H9 (cell line): ENCODE measurements at regions not wholly inside any gene's neighbourhood (a gene's known extent, or its start where the extent isn't known, plus 50 kb on each side); places are given as distances from the start of the nearest gene placed in this dataset.

ENCODE experiments used
- DNase-seq: peaks from one replicate; pipeline ENCODE4 v3.0.0-alpha.2; 2017
- H2AFZ ChIP-seq: one replicate; pipeline ENCODE4 v1.6.1; 2013; ENCODE audit warnings: mild to moderate bottlenecking, low read length, control low read depth, moderate library complexity
- H2AK5ac ChIP-seq: 2 replicates; pipeline ENCODE4 v1.6.1; 2013; ENCODE audit warnings: low read length, control low read depth, mixed read lengths; ENCODE audit not compliant: insufficient read length
- H2BK120ac ChIP-seq: one replicate; pipeline ENCODE4 v1.6.1; 2013; ENCODE audit warnings: low read depth, mild to moderate bottlenecking, low read length, control low read depth, inconsistent platforms; ENCODE audit not compliant: poor library complexity, severe bottlenecking
- H2BK12ac ChIP-seq: 2 replicates; pipeline ENCODE4 v1.6.1; 2013; ENCODE audit warnings: low read length, control low read depth, mixed read lengths, low read depth; ENCODE audit not compliant: insufficient read length
- H2BK15ac ChIP-seq: 2 replicates; pipeline ENCODE4 v1.6.1; 2013; ENCODE audit warnings: low read depth, low read length, control low read depth
- H2BK20ac ChIP-seq: one replicate; pipeline ENCODE4 v1.6.1; 2013; ENCODE audit warnings: low read depth, mild to moderate bottlenecking, low read length, control low read depth, inconsistent platforms; ENCODE audit not compliant: poor library complexity, severe bottlenecking
- H2BK5ac ChIP-seq: 2 replicates; pipeline ENCODE4 v1.6.1; 2013; ENCODE audit warnings: low read length, control low read depth, mixed read lengths; ENCODE audit not compliant: insufficient read length
- H3K14ac ChIP-seq: 2 replicates; pipeline ENCODE4 v1.6.1; 2013; ENCODE audit warnings: low read length, control low read depth; ENCODE audit not compliant: insufficient read depth
- H3K18ac ChIP-seq: 2 replicates; pipeline ENCODE4 v1.6.1; 2013; ENCODE audit warnings: low read depth, mild to moderate bottlenecking, mixed read lengths, low read length, control low read depth; ENCODE audit not compliant: insufficient read length
- H3K23ac ChIP-seq: 2 replicates; pipeline ENCODE4 v1.6.1; 2013; ENCODE audit warnings: low read length, control low read depth, mixed read lengths, low read depth; ENCODE audit not compliant: insufficient read length
- H3K23me2 ChIP-seq: 2 replicates; pipeline ENCODE4 v1.6.1; 2013; ENCODE audit warnings: low read depth, mild to moderate bottlenecking, mixed read lengths, low read length, control low read depth; ENCODE audit not compliant: insufficient read length, poor library complexity, severe bottlenecking
- H3K27ac ChIP-seq: 2 replicates; pipeline ENCODE4 v1.5.1; 2013; ENCODE audit warnings: low read length, control low read depth, mixed read lengths, low read depth; ENCODE audit not compliant: insufficient read length
- H3K27me3 ChIP-seq: 2 replicates; pipeline ENCODE4 v1.6.1; 2013; ENCODE audit warnings: low read length, control low read depth, inconsistent platforms; ENCODE audit not compliant: insufficient read depth
- H3K4ac ChIP-seq: 2 replicates; pipeline ENCODE4 v1.6.1; 2013; ENCODE audit warnings: low read depth, mild to moderate bottlenecking, control low read depth, inconsistent platforms, low read length, moderate library complexity
- H3K4me1 ChIP-seq: 2 replicates; pipeline ENCODE4 v1.6.1; 2013; ENCODE audit warnings: low read length, control low read depth, inconsistent platforms; ENCODE audit not compliant: insufficient read depth
- H3K4me2 ChIP-seq: 2 replicates; pipeline ENCODE4 v1.6.1; 2013; ENCODE audit warnings: low read length, control low read depth, mixed read lengths; ENCODE audit not compliant: insufficient read length, insufficient read depth
- H3K56ac ChIP-seq: 2 replicates; pipeline ENCODE4 v1.6.1; 2013; ENCODE audit warnings: low read depth, mild to moderate bottlenecking, mixed read lengths, low read length, control low read depth; ENCODE audit not compliant: insufficient read length
- H3K79me1 ChIP-seq: 2 replicates; pipeline ENCODE4 v1.6.1; 2013; ENCODE audit warnings: low read depth, mild to moderate bottlenecking, moderate library complexity, low read length, control low read depth, inconsistent platforms; ENCODE audit not compliant: insufficient read depth, poor library complexity, severe bottlenecking
- H3K79me2 ChIP-seq: 2 replicates; pipeline ENCODE4 v1.6.1; 2013; ENCODE audit warnings: low read length, control low read depth, inconsistent platforms; ENCODE audit not compliant: insufficient read depth
- H3K9ac ChIP-seq: 2 replicates; pipeline ENCODE4 v1.6.1; 2013; ENCODE audit warnings: low read length, control low read depth, mixed read lengths; ENCODE audit not compliant: insufficient read length; ENCODE audit errors: extremely low read depth
- H3K9me3 ChIP-seq: one replicate; pipeline ENCODE4 v1.6.1; 2013; ENCODE audit warnings: low read depth, low read length, inconsistent platforms; ENCODE audit not compliant: control insufficient read depth
- H3T11ph ChIP-seq: one replicate; pipeline ENCODE4 v1.6.1; 2013; ENCODE audit warnings: mild to moderate bottlenecking, low read length, control low read depth, inconsistent platforms
- H4K20me1 ChIP-seq: one replicate; pipeline ENCODE4 v1.6.1; 2013; ENCODE audit not compliant: control insufficient read depth, insufficient read length, insufficient read depth
- H4K5ac ChIP-seq: 2 replicates; pipeline ENCODE4 v1.6.1; 2013; ENCODE audit warnings: low read depth, mild to moderate bottlenecking, mixed read lengths, low read length, control low read depth; ENCODE audit not compliant: insufficient read length
- H4K8ac ChIP-seq: replicated peaks from 2 replicates; pipeline ENCODE4 v1.6.1; 2013; ENCODE audit warnings: low read length, control low read depth, mixed read lengths, low read depth; ENCODE audit not compliant: insufficient read length
- H4K91ac ChIP-seq: 2 replicates; pipeline ENCODE4 v1.6.1; 2013; ENCODE audit warnings: low read depth, mild to moderate bottlenecking, moderate library complexity, mixed read lengths, low read length, control low read depth; ENCODE audit not compliant: insufficient read length
- H3K27ac Mint-ChIP-seq, 3 experiments: 2 replicates in 2 of 3; 3 replicates in 1 of 3; pipeline ENCODE4 v1.8.0; 2020 to 2021; ENCODE audit warnings: mixed read lengths in 3 of 3, mild to moderate bottlenecking in 1 of 3, moderate library complexity in 1 of 3
- H3K27me3 Mint-ChIP-seq: 2 replicates; pipeline ENCODE4 v1.8.0; 2021; ENCODE audit warnings: low read depth, mild to moderate bottlenecking, moderate library complexity, mixed read lengths
- H3K36me3 Mint-ChIP-seq, 3 experiments: 2 replicates in 2 of 3; 3 replicates in 1 of 3; pipeline ENCODE4 v1.8.0; 2020 to 2021; ENCODE audit warnings: low read depth in 3 of 3, mixed read lengths in 3 of 3; ENCODE audit not compliant: insufficient read depth in 1 of 3
- H3K4me1 Mint-ChIP-seq, 2 experiments: 2 replicates each; pipeline ENCODE4 v1.8.0; 2020; ENCODE audit warnings: mixed read lengths in 2 of 2
- H3K4me3 Mint-ChIP-seq, 2 experiments: 2 replicates in 1 of 2; 3 replicates in 1 of 2; pipeline ENCODE4 v1.8.0; 2020 to 2021; ENCODE audit warnings: mild to moderate bottlenecking in 2 of 2, mixed read lengths in 2 of 2, moderate library complexity in 1 of 2
- H3K9me3 Mint-ChIP-seq, 2 experiments: 2 replicates in 1 of 2; 3 replicates in 1 of 2; pipeline ENCODE4 v1.8.0; 2020; ENCODE audit warnings: mild to moderate bottlenecking in 2 of 2, mixed read lengths in 2 of 2, moderate library complexity in 1 of 2
- WGBS: extraction: QIAGEN DNeasy Blood & Tissue Kit; methylation state at CpG from one replicate; pipeline ENCODE4 v1.1.7; 2013; ENCODE audit warnings: missing lambda C conversion rate, low lambda C conversion rate, mixed read lengths; ENCODE audit not compliant: insufficient read length; ENCODE audit errors: extremely low coverage; 5-methylcytosine and 5-hydroxymethylcytosine counted together
- TF ChIP-seq, protein P1 (sequence below): fragments of 200-600 bp; sonication (generic); conservative IDR thresholded peaks from 3 replicates; pipeline ENCODE4 v1.8.0; 2021; ENCODE audit warnings: antibody characterized with exemption, mild to moderate bottlenecking

GRCh38 chr2:64258566-64258965 lies 114.3 kb upstream of the PELI1 start:
- no peaks in the 10 kb centered on the region for H4K20me1 ChIP-seq
- H2BK15ac ChIP-seq: no peak overlapping the region
- H3K56ac ChIP-seq: no peak overlapping the region
- no peak overlapping the region for H4K5ac ChIP-seq
- H3K79me1 ChIP-seq: peaks cover 7% of the 10 kb centered on the region
- Mint-ChIP-seq H3K4me3 (peak overlapping the region; percentile 90 to 99), H3K36me3 (peaks cover 61 to 80% (median 72%) of the 10 kb centered on the region in 3 experiments), H3K4me1 (peaks cover 75% of the 10 kb centered on the region in 2 experiments), H3K27ac (peak overlapping the region; percentile 15 to 93 (median 89); a peak in 5 of 7 replicates), H3K9me3 (no peaks in the 10 kb centered on the region), H3K27me3 (no peaks in the 10 kb centered on the region)
- no peak overlapping the region for H3K14ac ChIP-seq
- H2BK120ac ChIP-seq: no peak overlapping the region
- H3K79me2 ChIP-seq: peaks cover 11% of the 10 kb centered on the region; the same call in 1 of the 2 replicates
- H2AFZ ChIP-seq: no peak overlapping the region
- H3K9me3 ChIP-seq: no peaks in the 10 kb centered on the region
- no peak overlapping the region for H3K18ac ChIP-seq
- WGBS: no CpG with 5 or more reads among the region's 5 CpGs
- H3K4me1 ChIP-seq: peaks cover 15% of the 10 kb centered on the region; the same call in 1 of the 2 replicates
- H2BK12ac ChIP-seq: no peak overlapping the region
- H3K9ac ChIP-seq: no peak overlapping the region
- no peaks in the 10 kb centered on the region for H3K23me2 ChIP-seq
- TF ChIP-seq, protein P1, sequence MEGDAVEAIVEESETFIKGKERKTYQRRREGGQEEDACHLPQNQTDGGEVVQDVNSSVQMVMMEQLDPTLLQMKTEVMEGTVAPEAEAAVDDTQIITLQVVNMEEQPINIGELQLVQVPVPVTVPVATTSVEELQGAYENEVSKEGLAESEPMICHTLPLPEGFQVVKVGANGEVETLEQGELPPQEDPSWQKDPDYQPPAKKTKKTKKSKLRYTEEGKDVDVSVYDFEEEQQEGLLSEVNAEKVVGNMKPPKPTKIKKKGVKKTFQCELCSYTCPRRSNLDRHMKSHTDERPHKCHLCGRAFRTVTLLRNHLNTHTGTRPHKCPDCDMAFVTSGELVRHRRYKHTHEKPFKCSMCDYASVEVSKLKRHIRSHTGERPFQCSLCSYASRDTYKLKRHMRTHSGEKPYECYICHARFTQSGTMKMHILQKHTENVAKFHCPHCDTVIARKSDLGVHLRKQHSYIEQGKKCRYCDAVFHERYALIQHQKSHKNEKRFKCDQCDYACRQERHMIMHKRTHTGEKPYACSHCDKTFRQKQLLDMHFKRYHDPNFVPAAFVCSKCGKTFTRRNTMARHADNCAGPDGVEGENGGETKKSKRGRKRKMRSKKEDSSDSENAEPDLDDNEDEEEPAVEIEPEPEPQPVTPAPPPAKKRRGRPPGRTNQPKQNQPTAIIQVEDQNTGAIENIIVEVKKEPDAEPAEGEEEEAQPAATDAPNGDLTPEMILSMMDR: no peak
- no peak overlapping the region for H4K91ac ChIP-seq
- peak overlapping the region; percentile 48 for H3K4me2 ChIP-seq
- H2AK5ac ChIP-seq: no peak overlapping the region
- peak overlapping the region; percentile 2 for H3K27ac ChIP-seq
- no peak overlapping the region for H3K4ac ChIP-seq
- no peak overlapping the region for H3K23ac ChIP-seq
- H3T11ph ChIP-seq: no peak overlapping the region
- H3K27me3 ChIP-seq: no peaks in the 10 kb centered on the region
- H4K8ac ChIP-seq: no peak overlapping the region
- no peak for DNase-seq
- H2BK20ac ChIP-seq: no peak overlapping the region
- H2BK5ac ChIP-seq: no peak overlapping the region
